ENCODE measurements at regions not wholly inside any gene's neighbourhood (a gene's known extent, or its start where the extent isn't known, plus 50 kb on each side); places are given as distances from the start of the nearest gene placed in this dataset.

- Histone ChIP-seq H3K4me1 (ENCODE audit: insufficient read depth, low read length) (no peaks in the 10 kb centered on the region), H3K36me3 (ENCODE audit: insufficient read depth, low read length) (no peaks in the 10 kb centered on the region), H3K4me2 (ENCODE audit: insufficient read depth, low read length) (no peak overlapping the region), H3K9ac (ENCODE audit: low read depth, low read length) (no peak overlapping the region), H3K4me3 (ENCODE audit: low read depth in 1 of 2, low read length in 2 of 2) (no peak overlapping the region), H4K20me1 (ENCODE audit: insufficient read depth, low read length) (no peaks in the 10 kb centered on the region), H3K27me3 (ENCODE audit: insufficient read depth, low read length, poor library complexity) (no peaks in the 10 kb centered on the region), H3K27ac (ENCODE audit: low read length) (no peak overlapping the region), H3K9me3 (ENCODE audit: insufficient read depth, low read length, severe bottlenecking) (no peaks in the 10 kb centered on the region), H2AFZ (ENCODE audit: low read depth, low read length) (no peak overlapping the region), H3K79me2 (ENCODE audit: insufficient read depth, low read length) (no peaks in the 10 kb centered on the region)
- ATAC-seq (ENCODE audit: insufficient read depth, low read depth) (no peak), DNase-seq (no peak)
- TF ChIP-seq EZH2 (IDR thresholded peaks at IDR 0.05; ENCODE audit: borderline replicate concordance, low read depth, low read length, severe bottlenecking): no peak
- TF ChIP-seq CTCF (IDR thresholded peaks at IDR 0.05; ENCODE audit: borderline replicate concordance, extremely low read depth, low read length, poor library complexity, severe bottlenecking): no peak
Measured at GRCh38 chr10:52986125-52986524, 213.5 kb upstream of the MBL2 start.

- H3K79me2 ChIP-seq (ENCODE audit: insufficient read depth, low read length): no peaks in the 10 kb centered on the region
- no peak overlapping the region for H3K4me3 ChIP-seq (ENCODE audit: low read depth in 1 of 2, low read length in 2 of 2)
- no peak overlapping the region for H3K9ac ChIP-seq (ENCODE audit: low read depth, low read length)
- H4K20me1 ChIP-seq (ENCODE audit: insufficient read depth, low read length): no peaks in the 10 kb centered on the region
- H3K9me3 ChIP-seq (ENCODE audit: insufficient read depth, low read length, severe bottlenecking): no peaks in the 10 kb centered on the region
- ATAC-seq (ENCODE audit: insufficient read depth, low read depth) (no peak), DNase-seq (no peak)
- H3K27me3 ChIP-seq (ENCODE audit: insufficient read depth, low read length, poor library complexity): no peaks in the 10 kb centered on the region
- no peak overlapping the region for H3K4me2 ChIP-seq (ENCODE audit: insufficient read depth, low read length)
- no peak overlapping the region for H3K27ac ChIP-seq (ENCODE audit: low read length)
- no peaks in the 10 kb centered on the region for H3K4me1 ChIP-seq (ENCODE audit: insufficient read depth, low read length)
- TF ChIP-seq EZH2 (IDR thresholded peaks at IDR 0.05; ENCODE audit: borderline replicate concordance, low read depth, low read length, severe bottlenecking): no peak
- TF ChIP-seq CTCF (IDR thresholded peaks at IDR 0.05; ENCODE audit: borderline replicate concordance, extremely low read depth, low read length, poor library complexity, severe bottlenecking): no peak
- H3K36me3 ChIP-seq (ENCODE audit: insufficient read depth, low read length): no peaks in the 10 kb centered on the region
- no peak overlapping the region for H2AFZ ChIP-seq (ENCODE audit: low read depth, low read length)
Measured at GRCh38 chr10:52984169-52984568, 211.6 kb upstream of the MBL2 start.

GRCh38 chr10:52979295-52979990, 206.9 kb upstream of the MBL2 start:
- no peak overlapping the region for H3K27ac ChIP-seq (ENCODE audit: low read length)
- H4K20me1 ChIP-seq (ENCODE audit: insufficient read depth, low read length): no peaks in the 10 kb centered on the region
- no peaks in the 10 kb centered on the region for H3K36me3 ChIP-seq (ENCODE audit: insufficient read depth, low read length)
- H3K27me3 ChIP-seq (ENCODE audit: insufficient read depth, low read length, poor library complexity): no peaks in the 10 kb centered on the region
- no peaks in the 10 kb centered on the region for H3K4me1 ChIP-seq (ENCODE audit: insufficient read depth, low read length)
- H3K79me2 ChIP-seq (ENCODE audit: insufficient read depth, low read length): no peaks in the 10 kb centered on the region
- H3K4me2 ChIP-seq (ENCODE audit: insufficient read depth, low read length): no peak overlapping the region
- ATAC-seq (ENCODE audit: insufficient read depth, low read depth) (no peak), DNase-seq (no peak)
- no peak overlapping the region for H3K4me3 ChIP-seq (ENCODE audit: low read depth in 1 of 2, low read length in 2 of 2)
- TF ChIP-seq EZH2 (IDR thresholded peaks at IDR 0.05; ENCODE audit: borderline replicate concordance, low read depth, low read length, severe bottlenecking) (no peak), CTCF (IDR thresholded peaks at IDR 0.05; ENCODE audit: borderline replicate concordance, extremely low read depth, low read length, poor library complexity, severe bottlenecking) (no peak)
- H3K9me3 ChIP-seq (ENCODE audit: insufficient read depth, low read length, severe bottlenecking): no peaks in the 10 kb centered on the region
- no peak overlapping the region for H2AFZ ChIP-seq (ENCODE audit: low read depth, low read length)
- H3K9ac ChIP-seq (ENCODE audit: low read depth, low read length): no peak overlapping the region
